Trophoblast cell (in vitro differentiated cells and primary cell): ENCODE measurements at regions not wholly inside any gene's neighbourhood (a gene's known extent, or its start where the extent isn't known, plus 50 kb on each side); places are given as distances from the start of the nearest gene placed in this dataset.
"Not testable (repeated sequence)": the region's sequence is repeated elsewhere in the genome, so short reads cannot be mapped to it uniquely, and the experiment has no call there.

Source experiments
- DNase-seq, 2 donors: peaks; one replicate each; pipeline ENCODE4 v3.0.0-alpha.2; 2016
- H2AFZ ChIP-seq: 2 replicates; pipeline ENCODE4 v1.6.1; 2013; ENCODE audit warnings: low read length, moderate library complexity, mild to moderate bottlenecking; ENCODE audit not compliant: insufficient read depth, poor library complexity
- H2AK5ac ChIP-seq: 2 replicates; pipeline ENCODE4 v1.6.1; 2013; ENCODE audit warnings: mild to moderate bottlenecking, low read length
- H2BK120ac ChIP-seq: 2 replicates; pipeline ENCODE4 v1.6.1; 2013; ENCODE audit warnings: low read length, mild to moderate bottlenecking, moderate library complexity; ENCODE audit not compliant: insufficient read depth, poor library complexity
- H2BK12ac ChIP-seq: 2 replicates; pipeline ENCODE4 v1.6.1; 2013; ENCODE audit warnings: mild to moderate bottlenecking, low read length, moderate library complexity
- H2BK5ac ChIP-seq: 2 replicates; pipeline ENCODE4 v1.6.1; 2013; ENCODE audit warnings: low read length, low read depth, moderate library complexity, mild to moderate bottlenecking; ENCODE audit not compliant: poor library complexity
- H3K14ac ChIP-seq: 2 replicates; pipeline ENCODE4 v1.6.1; 2013; ENCODE audit warnings: mild to moderate bottlenecking, low read length
- H3K18ac ChIP-seq: 2 replicates; pipeline ENCODE4 v1.6.1; 2013; ENCODE audit warnings: mild to moderate bottlenecking, low read length
- H3K23ac ChIP-seq: 2 replicates; pipeline ENCODE4 v1.6.1; 2013; ENCODE audit warnings: low read length
- H3K27ac ChIP-seq: 2 replicates; pipeline ENCODE4 v1.5.1; 2013; ENCODE audit warnings: low read depth, mild to moderate bottlenecking, inconsistent platforms, low read length, moderate library complexity
- H3K27me3 ChIP-seq: 2 replicates; pipeline ENCODE4 v1.6.1; 2013; ENCODE audit warnings: inconsistent platforms, mild to moderate bottlenecking, low read length, moderate library complexity; ENCODE audit not compliant: insufficient read depth
- H3K36me3 ChIP-seq, 2 experiments: 1 replicate in 1 of 2; 2 replicates in 1 of 2; pipeline ENCODE4 v1.6.1; 2013; ENCODE audit warnings: low read length in 2 of 2, mild to moderate bottlenecking in 2 of 2, moderate library complexity in 1 of 2; ENCODE audit not compliant: insufficient read depth in 2 of 2, control insufficient read depth in 1 of 2
- H3K4ac ChIP-seq: 2 replicates; pipeline ENCODE4 v1.6.1; 2013; ENCODE audit warnings: low read depth, mild to moderate bottlenecking, low read length, moderate library complexity
- H3K4me1 ChIP-seq, 2 experiments: 1 replicate in 1 of 2; 2 replicates in 1 of 2; pipeline ENCODE4 v1.6.1; 2013; ENCODE audit warnings: low read length in 2 of 2, mild to moderate bottlenecking in 2 of 2, moderate library complexity in 1 of 2; ENCODE audit not compliant: insufficient read depth in 2 of 2, control insufficient read depth in 1 of 2
- H3K4me2 ChIP-seq: 2 replicates; pipeline ENCODE4 v1.6.1; 2013; ENCODE audit warnings: inconsistent platforms, mild to moderate bottlenecking, low read length, moderate library complexity
- H3K4me3 ChIP-seq: 2 replicates; pipeline ENCODE4 v1.5.1; 2013; ENCODE audit warnings: mild to moderate bottlenecking, low read depth, low read length, inconsistent platforms
- H3K79me1 ChIP-seq: one replicate; pipeline ENCODE4 v1.6.1; 2013; ENCODE audit warnings: low read length
- H3K79me2 ChIP-seq: 2 replicates; pipeline ENCODE4 v1.6.1; 2013; ENCODE audit warnings: low read length, mild to moderate bottlenecking; ENCODE audit not compliant: control insufficient read depth, insufficient read depth, poor library complexity
- H3K9ac ChIP-seq: 2 replicates; pipeline ENCODE4 v1.6.1; 2013; ENCODE audit warnings: mild to moderate bottlenecking, low read length
- H3K9me3 ChIP-seq: 2 replicates; pipeline ENCODE4 v1.6.1; 2013; ENCODE audit warnings: low read depth, mild to moderate bottlenecking, control low read depth, inconsistent platforms, low read length; ENCODE audit not compliant: insufficient read depth
- H4K12ac ChIP-seq: 2 replicates; pipeline ENCODE4 v1.6.1; 2013; ENCODE audit warnings: low read depth, mild to moderate bottlenecking, low read length, moderate library complexity
- H4K8ac ChIP-seq: 2 replicates; pipeline ENCODE4 v1.6.1; 2013; ENCODE audit warnings: low read depth, mild to moderate bottlenecking, low read length, moderate library complexity
- H4K91ac ChIP-seq: one replicate; pipeline ENCODE4 v1.6.1; 2013; ENCODE audit warnings: low read depth, mild to moderate bottlenecking, low read length, moderate library complexity
- WGBS: extraction: QIAGEN DNeasy Blood & Tissue Kit; methylation state at CpG from one replicate; pipeline ENCODE4 v1.1.7; 2013; ENCODE audit warnings: missing lambda C conversion rate; ENCODE audit not compliant: insufficient read length, insufficient coverage; ENCODE audit errors: extremely low coverage; 5-methylcytosine and 5-hydroxymethylcytosine counted together

- no peak overlapping the region for H3K4ac ChIP-seq
- no peak overlapping the region for H2AFZ ChIP-seq
- no peaks in the 10 kb centered on the region for H3K79me1 ChIP-seq
- no peak overlapping the region for H3K4me3 ChIP-seq
- no peak overlapping the region for H3K27ac ChIP-seq
- peaks cover 6% of the 10 kb centered on the region in 2 experiments for H3K4me1 ChIP-seq
- no peak overlapping the region for H4K12ac ChIP-seq
- H3K18ac ChIP-seq, result no peak overlapping the region
- no peaks in the 10 kb centered on the region for H3K36me3 ChIP-seq
- DNase-seq, result no peak
- H3K23ac ChIP-seq, result no peak overlapping the region
- no peak overlapping the region for H4K91ac ChIP-seq
- H3K9me3 ChIP-seq, result no peaks in the 10 kb centered on the region
- H2BK12ac ChIP-seq, result no peak overlapping the region
- H3K9ac ChIP-seq, result no peak overlapping the region
- H3K27me3 ChIP-seq, result no peaks in the 10 kb centered on the region
- no peak overlapping the region for H2BK120ac ChIP-seq
- no peak overlapping the region for H2BK5ac ChIP-seq
- no peak overlapping the region for H3K4me2 ChIP-seq
- H3K14ac ChIP-seq, result no peak overlapping the region
- H2AK5ac ChIP-seq, result no peak overlapping the region
- H3K79me2 ChIP-seq, result no peaks in the 10 kb centered on the region
- no peak overlapping the region for H4K8ac ChIP-seq
Observed at GRCh38 chr4:71214578-71214977, 124.2 kb upstream of the SLC4A4 start.

- no peak overlapping the region for H3K4me3 ChIP-seq
- H3K27me3 ChIP-seq, result no peaks in the 10 kb centered on the region
- no peak overlapping the region for H2BK120ac ChIP-seq
- no peak overlapping the region for H3K18ac ChIP-seq
- H2BK12ac ChIP-seq, result no peak overlapping the region
- H3K4ac ChIP-seq, result no peak overlapping the region
- no peak for DNase-seq
- no peak overlapping the region for H4K8ac ChIP-seq
- peaks cover 6% of the 10 kb centered on the region in 2 experiments for H3K4me1 ChIP-seq
- H3K4me2 ChIP-seq, result no peak overlapping the region
- H2BK5ac ChIP-seq, result no peak overlapping the region
- no peak overlapping the region for H2AK5ac ChIP-seq
- no CpG with 5 or more reads among the region's 5 CpGs for WGBS
- H3K79me2 ChIP-seq, result no peaks in the 10 kb centered on the region
- H3K9me3 ChIP-seq, result no peaks in the 10 kb centered on the region
- H2AFZ ChIP-seq, result no peak overlapping the region
- H4K12ac ChIP-seq, result no peak overlapping the region
- no peak overlapping the region for H3K14ac ChIP-seq
- H3K79me1 ChIP-seq, result no peaks in the 10 kb centered on the region
- no peak overlapping the region for H3K9ac ChIP-seq
- H4K91ac ChIP-seq, result no peak overlapping the region
- no peak overlapping the region for H3K27ac ChIP-seq
- no peak overlapping the region for H3K23ac ChIP-seq
- no peaks in the 10 kb centered on the region for H3K36me3 ChIP-seq
Observed at GRCh38 chr4:71216316-71216959, 122.4 kb upstream of the SLC4A4 start.

- no peak overlapping the region for H3K4me3 ChIP-seq
- no peak overlapping the region for H4K91ac ChIP-seq
- no peak overlapping the region for H4K12ac ChIP-seq
- no peak for DNase-seq
- H3K79me2 ChIP-seq, result no peaks in the 10 kb centered on the region
- H2BK12ac ChIP-seq, result no peak overlapping the region
- H3K79me1 ChIP-seq, result no peaks in the 10 kb centered on the region
- H3K4ac ChIP-seq, result no peak overlapping the region
- H3K14ac ChIP-seq, result no peak overlapping the region
- H3K9me3 ChIP-seq, result no peaks in the 10 kb centered on the region
- H2BK120ac ChIP-seq, result no peak overlapping the region
- H2AK5ac ChIP-seq, result no peak overlapping the region
- no peak overlapping the region for H3K4me2 ChIP-seq
- no peak overlapping the region for H3K9ac ChIP-seq
- no peak overlapping the region for H2BK5ac ChIP-seq
- H3K4me1 ChIP-seq, result no peaks in the 10 kb centered on the region
- H3K36me3 ChIP-seq, result no peaks in the 10 kb centered on the region
- no peak overlapping the region for H2AFZ ChIP-seq
- H3K18ac ChIP-seq, result no peak overlapping the region
- H3K23ac ChIP-seq, result no peak overlapping the region
- no peaks in the 10 kb centered on the region for H3K27me3 ChIP-seq
- H4K8ac ChIP-seq, result no peak overlapping the region
- H3K27ac ChIP-seq, result no peak overlapping the region
Observed at GRCh38 chr4:71217688-71218087, 121.1 kb upstream of the SLC4A4 start.

DNA sequence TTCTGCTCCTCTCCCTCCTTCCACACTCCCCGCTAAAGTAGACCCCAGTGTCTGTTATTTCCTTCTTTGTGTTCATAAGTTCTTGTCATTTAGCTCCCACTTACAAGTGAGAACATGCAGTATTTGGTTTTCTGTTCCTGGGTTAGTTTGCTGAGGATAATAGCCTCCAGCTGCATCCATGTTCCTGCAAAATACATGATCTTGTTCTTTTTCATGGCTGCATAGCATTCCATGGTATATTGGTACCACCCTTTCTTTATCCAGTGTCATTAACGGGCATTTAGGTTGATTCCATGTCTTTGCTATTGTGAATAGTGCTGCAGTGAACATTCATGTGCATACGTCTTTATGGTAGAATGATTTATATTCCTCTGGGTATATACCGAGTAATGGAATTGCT lies 118.0 kb upstream of the SLC4A4 start:
- not testable (repeated sequence) for H2AFZ ChIP-seq, DNase-seq, H3K27me3 ChIP-seq, H4K91ac ChIP-seq, H4K8ac ChIP-seq, H3K4me2 ChIP-seq, H3K36me3 ChIP-seq, H3K4me3 ChIP-seq, H2BK5ac ChIP-seq, H3K27ac ChIP-seq, H3K18ac ChIP-seq, H3K79me1 ChIP-seq, H3K79me2 ChIP-seq, H3K9ac ChIP-seq, H3K4ac ChIP-seq, H3K9me3 ChIP-seq, H2BK120ac ChIP-seq, H3K14ac ChIP-seq, H2AK5ac ChIP-seq, H3K23ac ChIP-seq, H3K4me1 ChIP-seq, H2BK12ac ChIP-seq, H4K12ac ChIP-seq
- no CpG with 5 or more reads among the region's 4 CpGs for WGBS
